Endothelial cell (in vitro differentiated cells): ENCODE measurements at regions not wholly inside any gene's neighbourhood (a gene's known extent, or its start where the extent isn't known, plus 50 kb on each side); places are given as distances from the start of the nearest gene placed in this dataset.

ENCODE experiments used
- DNase-seq: peaks from one replicate; pipeline ENCODE4 v3.0.0; 2021; ENCODE audit warnings: low spot score
- H3K27ac Mint-ChIP-seq: one replicate; pipeline ENCODE4 v1.8.0; 2021; ENCODE audit warnings: mixed read lengths, inconsistent platforms; ENCODE audit not compliant: unreplicated experiment
- H3K27me3 Mint-ChIP-seq: one replicate; pipeline ENCODE4 v1.8.0; 2021; ENCODE audit warnings: mild to moderate bottlenecking, moderate library complexity, mixed read lengths, inconsistent platforms; ENCODE audit not compliant: unreplicated experiment
- H3K36me3 Mint-ChIP-seq: one replicate; pipeline ENCODE4 v1.8.0; 2021; ENCODE audit warnings: mild to moderate bottlenecking, low read depth, mixed read lengths, inconsistent platforms; ENCODE audit not compliant: unreplicated experiment
- H3K4me1 Mint-ChIP-seq: one replicate; pipeline ENCODE4 v1.8.0; 2021; ENCODE audit warnings: mild to moderate bottlenecking, mixed read lengths, inconsistent platforms; ENCODE audit not compliant: unreplicated experiment
- H3K4me3 Mint-ChIP-seq: one replicate; pipeline ENCODE4 v1.8.0; 2021; ENCODE audit warnings: mild to moderate bottlenecking, mixed read lengths, inconsistent platforms; ENCODE audit not compliant: unreplicated experiment
- H3K9me3 Mint-ChIP-seq: one replicate; pipeline ENCODE4 v1.8.0; 2021; ENCODE audit warnings: mixed read lengths, inconsistent platforms; ENCODE audit not compliant: unreplicated experiment
- CTCF ChIP-seq: fragments of 200-600 bp; sonication (generic); IDR thresholded peaks from one replicate; pipeline ENCODE4 v1.5.0; 2021; ENCODE audit warnings: antibody characterized with exemption; ENCODE audit not compliant: unreplicated experiment

GRCh38 chr4:123623611-123624010, 227.0 kb downstream of the SPRY1 start:
- H3K27me3 Mint-ChIP-seq = no peaks in the 10 kb centered on the region
- DNase-seq = no peak
- TF ChIP-seq CTCF = no peak
- no peak overlapping the region for H3K4me3 Mint-ChIP-seq
- H3K36me3 Mint-ChIP-seq = no peaks in the 10 kb centered on the region
- no peaks in the 10 kb centered on the region for H3K9me3 Mint-ChIP-seq
- H3K27ac Mint-ChIP-seq = no peak overlapping the region
- H3K4me1 Mint-ChIP-seq = peaks cover 16% of the 10 kb centered on the region

- no peak overlapping the region for H3K27ac Mint-ChIP-seq
- no peak for TF ChIP-seq CTCF
- H3K36me3 Mint-ChIP-seq = no peaks in the 10 kb centered on the region
- no peak overlapping the region for H3K4me3 Mint-ChIP-seq
- H3K9me3 Mint-ChIP-seq = no peaks in the 10 kb centered on the region
- DNase-seq = no peak
- peaks cover 16% of the 10 kb centered on the region for H3K4me1 Mint-ChIP-seq
- H3K27me3 Mint-ChIP-seq = no peaks in the 10 kb centered on the region
Observed at GRCh38 chr4:123624959-123625358, 228.4 kb downstream of the SPRY1 start.

- DNase-seq = no peak
- TF ChIP-seq CTCF = no peak
- Mint-ChIP-seq H3K4me3 (no peak overlapping the region), H3K36me3 (no peaks in the 10 kb centered on the region), H3K27me3 (no peaks in the 10 kb centered on the region), H3K27ac (no peak overlapping the region), H3K9me3 (no peaks in the 10 kb centered on the region), H3K4me1 (peaks cover 14% of the 10 kb centered on the region)
Observed at GRCh38 chr4:123628288-123628687, 231.7 kb downstream of the SPRY1 start.

GRCh38 chr4:123631786-123632692, 235.4 kb downstream of the SPRY1 start:
- Mint-ChIP-seq H3K36me3 (peaks cover 13% of the 10 kb centered on the region), H3K27me3 (peaks cover 4% of the 10 kb centered on the region), H3K4me3 (no peak overlapping the region), H3K4me1 (peaks cover 9% of the 10 kb centered on the region), H3K27ac (peak overlapping the region; percentile 82), H3K9me3 (peaks cover 8% of the 10 kb centered on the region)
- DNase-seq = no peak
- TF ChIP-seq CTCF = no peak

GRCh38 chr4:123632693-123633030, 236.1 kb downstream of the SPRY1 start:
- no peak overlapping the region for H3K27ac Mint-ChIP-seq
- H3K4me1 Mint-ChIP-seq = peaks cover 9% of the 10 kb centered on the region
- peaks cover 9% of the 10 kb centered on the region for H3K9me3 Mint-ChIP-seq
- peaks cover 16% of the 10 kb centered on the region for H3K36me3 Mint-ChIP-seq
- H3K4me3 Mint-ChIP-seq = no peak overlapping the region
- no peak for DNase-seq
- no peak for TF ChIP-seq CTCF
- peaks cover 4% of the 10 kb centered on the region for H3K27me3 Mint-ChIP-seq
